Endodermal cell (in vitro differentiated cells): ENCODE measurements at regions not wholly inside any gene's neighbourhood (a gene's known extent, or its start where the extent isn't known, plus 50 kb on each side); places are given as distances from the start of the nearest gene placed in this dataset.

Source experiments
- DNase-seq: peaks from one replicate; pipeline ENCODE4 v3.0.0-alpha.2; 2017
- H3K27ac ChIP-seq: 2 replicates; pipeline ENCODE4 v1.5.1; 2013; ENCODE audit warnings: mild to moderate bottlenecking, low read depth, low read length, moderate library complexity
- H3K27me3 ChIP-seq: 2 replicates; pipeline ENCODE4 v1.6.1; 2013; ENCODE audit warnings: mild to moderate bottlenecking, low read length, moderate library complexity; ENCODE audit not compliant: insufficient read depth, control insufficient read depth, poor library complexity, severe bottlenecking
- H3K36me3 ChIP-seq: 2 replicates; pipeline ENCODE4 v1.7.0; 2013; ENCODE audit warnings: mild to moderate bottlenecking, low read length, moderate library complexity; ENCODE audit not compliant: control insufficient read depth, insufficient read depth
- H3K4me1 ChIP-seq: one replicate; pipeline ENCODE4 v1.7.0; 2013; ENCODE audit warnings: low read length; ENCODE audit not compliant: control insufficient read depth, insufficient read depth
- H3K4me3 ChIP-seq: 2 replicates; pipeline ENCODE4 v1.5.1; 2013; ENCODE audit warnings: mild to moderate bottlenecking, low read length, moderate library complexity
- H3K9ac ChIP-seq: 2 replicates; pipeline ENCODE4 v1.6.1; 2013; ENCODE audit warnings: mild to moderate bottlenecking, low read length, moderate library complexity; ENCODE audit not compliant: poor library complexity, severe bottlenecking; ENCODE audit errors: extremely low read depth
- H3K9me3 ChIP-seq: 2 replicates; pipeline ENCODE4 v1.6.1; 2013; ENCODE audit warnings: mild to moderate bottlenecking, low read length, moderate library complexity; ENCODE audit not compliant: control insufficient read depth
- H3K27ac Mint-ChIP-seq: 2 replicates; pipeline ENCODE4 v1.8.0; 2020; ENCODE audit warnings: mixed read lengths
- H3K27me3 Mint-ChIP-seq: 2 replicates; pipeline ENCODE4 v1.8.0; 2021; ENCODE audit warnings: mild to moderate bottlenecking, mixed read lengths; ENCODE audit not compliant: insufficient read depth
- H3K36me3 Mint-ChIP-seq: 2 replicates; pipeline ENCODE4 v1.8.0; 2020; ENCODE audit warnings: low read depth, mixed read lengths
- H3K4me1 Mint-ChIP-seq: 2 replicates; pipeline ENCODE4 v1.8.0; 2020; ENCODE audit warnings: mixed read lengths
- H3K4me3 Mint-ChIP-seq: 2 replicates; pipeline ENCODE4 v1.8.0; 2020; ENCODE audit warnings: mild to moderate bottlenecking, moderate library complexity, mixed read lengths
- H3K9me3 Mint-ChIP-seq: 2 replicates; pipeline ENCODE4 v1.8.0; 2020; ENCODE audit warnings: mild to moderate bottlenecking, mixed read lengths
- CTCF ChIP-seq: fragments of 200-600 bp; sonication (generic); conservative IDR thresholded peaks from 2 replicates; pipeline ENCODE4 v1.5.0; 2021; ENCODE audit warnings: antibody characterized with exemption, mild to moderate bottlenecking
- WGBS, 2 experiments: methylation state at CpG; one replicate each; pipeline versions ENCODE4 v1.1.5 to v1.1.7; 2013; ENCODE audit warnings: missing lambda C conversion rate in 2 of 2, mixed read lengths in 1 of 2; ENCODE audit not compliant: insufficient coverage in 1 of 2, insufficient read length in 1 of 2; 5-methylcytosine and 5-hydroxymethylcytosine counted together

GRCh38 chr2:129006135-129006886 lies 687.6 kb upstream of the HS6ST1 start:
- 94% methylated on average over 10 to 18 of the region's 19 CpGs for WGBS, 2 experiments

GRCh38 chr2:129006901-129007300 lies 688.2 kb upstream of the HS6ST1 start:
- Histone ChIP-seq H3K27me3 (no peaks in the 10 kb centered on the region), H3K27ac (no peak overlapping the region), H3K36me3 (no peaks in the 10 kb centered on the region), H3K4me1 (no peaks in the 10 kb centered on the region), H3K9me3 (no peaks in the 10 kb centered on the region), H3K4me3 (no peak overlapping the region), H3K9ac (no peak overlapping the region)
- no peak for DNase-seq
- H3K4me1 Mint-ChIP-seq: peaks cover 2% of the 10 kb centered on the region
- no peak overlapping the region for H3K27ac Mint-ChIP-seq
- H3K9me3 Mint-ChIP-seq: no peaks in the 10 kb centered on the region
- WGBS, 2 experiments: 92 to 95% methylated on average over 4 to 6 of the region's 6 CpGs
- peaks cover 2% of the 10 kb centered on the region for H3K27me3 Mint-ChIP-seq
- H3K4me3 Mint-ChIP-seq: no peak overlapping the region
- H3K36me3 Mint-ChIP-seq: no peaks in the 10 kb centered on the region
- TF ChIP-seq CTCF: no peak

More at GRCh38 chr2:129006135-129006886, 687.6 kb upstream of the HS6ST1 start:
- no peak overlapping the region for H3K9ac ChIP-seq
- H3K27me3 Mint-ChIP-seq: peaks cover 2% of the 10 kb centered on the region
- no peaks in the 10 kb centered on the region for H3K36me3 ChIP-seq
- H3K27ac ChIP-seq: no peak overlapping the region
- H3K4me3 ChIP-seq: no peak overlapping the region
- H3K4me1 Mint-ChIP-seq: no peaks in the 10 kb centered on the region
- no peaks in the 10 kb centered on the region for H3K9me3 ChIP-seq
- no peak overlapping the region for H3K4me3 Mint-ChIP-seq
- H3K9me3 Mint-ChIP-seq: no peaks in the 10 kb centered on the region
- no peaks in the 10 kb centered on the region for H3K4me1 ChIP-seq
- no peak for DNase-seq
- no peaks in the 10 kb centered on the region for H3K27me3 ChIP-seq
- no peak overlapping the region for H3K27ac Mint-ChIP-seq
- H3K36me3 Mint-ChIP-seq: no peaks in the 10 kb centered on the region
- no peak for TF ChIP-seq CTCF

- Mint-ChIP-seq H3K36me3 (no peaks in the 10 kb centered on the region), H3K27ac (no peak overlapping the region), H3K27me3 (peaks cover 2% of the 10 kb centered on the region), H3K4me1 (peaks cover 7% of the 10 kb centered on the region), H3K4me3 (no peak overlapping the region), H3K9me3 (no peaks in the 10 kb centered on the region)
- no peaks in the 10 kb centered on the region for H3K27me3 ChIP-seq
- DNase-seq: no peak
- H3K4me1 ChIP-seq: no peaks in the 10 kb centered on the region
- H3K36me3 ChIP-seq: no peaks in the 10 kb centered on the region
- H3K9ac ChIP-seq: no peak overlapping the region
- 91 to 100% methylated on average over 3 to 5 of the region's 5 CpGs for WGBS, 2 experiments
- H3K4me3 ChIP-seq: no peak overlapping the region
- TF ChIP-seq CTCF: no peak
- H3K27ac ChIP-seq: no peak overlapping the region
- no peaks in the 10 kb centered on the region for H3K9me3 ChIP-seq
Measured at GRCh38 chr2:129008055-129008880, 689.6 kb upstream of the HS6ST1 start.
